ENCODE measurements at regions not wholly inside any gene's neighbourhood (a gene's known extent, or its start where the extent isn't known, plus 50 kb on each side); places are given as distances from the start of the nearest gene placed in this dataset.
A peak's percentile ranks its signal among the peaks of the same experiment; 100 is the strongest.
"Not testable (repeated sequence)": the region's sequence is repeated elsewhere in the genome, so short reads cannot be mapped to it uniquely, and the experiment has no call there.

GRCh38 chr16:55061126-55061525 is 130.5 kb downstream of the IRX5 start:
- no peak for DNase-seq (ENCODE audit: low read depth)

- no peak for DNase-seq (ENCODE audit: low read depth)
These were observed 131.8 kb downstream of the IRX5 start for GRCh38 chr16:55062442-55062841.

DNA sequence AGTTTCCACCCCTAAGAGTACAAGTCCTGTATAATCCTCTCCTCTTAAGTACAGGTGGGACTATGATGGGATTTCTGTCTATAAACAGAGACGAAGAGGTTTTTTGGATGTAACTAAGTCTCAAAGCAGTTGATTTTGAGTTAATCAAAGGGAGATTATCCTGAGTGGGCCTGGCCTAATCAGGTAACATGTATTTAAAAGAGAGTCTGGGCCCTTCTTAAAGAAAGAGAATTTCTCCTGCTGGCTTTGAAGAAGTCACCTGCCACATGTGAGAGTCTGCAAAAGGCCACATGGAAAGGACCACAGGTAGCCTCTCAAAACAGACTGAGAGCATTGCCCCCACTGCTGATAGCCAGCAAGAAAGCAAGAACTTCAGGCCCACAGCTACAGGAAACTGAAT is 142.3 kb downstream of the IRX5 start:
- DNase-seq (ENCODE audit: low read depth): no peak

GRCh38 chr16:55073830-55074229 is 143.2 kb downstream of the IRX5 start:
- no peak for DNase-seq (ENCODE audit: low read depth)

GRCh38 chr16:55075208-55075607 is 144.5 kb downstream of the IRX5 start:
- not testable (repeated sequence) for DNase-seq (ENCODE audit: low read depth)

GRCh38 chr16:55076053-55076452 is 145.4 kb downstream of the IRX5 start:
- peak; percentile 37 for DNase-seq (ENCODE audit: low read depth)

GRCh38 chr16:55077266-55077665 is 146.6 kb downstream of the IRX5 start:
- DNase-seq (ENCODE audit: low read depth): peak; percentile 13

- no peak for DNase-seq (ENCODE audit: low read depth)
These were observed 147.5 kb downstream of the IRX5 start for GRCh38 chr16:55078153-55078552.

- no peak for DNase-seq (ENCODE audit: low read depth)
These were observed 148.2 kb downstream of the IRX5 start for GRCh38 chr16:55078699-55079410.

GRCh38 chr16:55081622-55082590 is 151.2 kb downstream of the IRX5 start:
- DNase-seq (ENCODE audit: low read depth): no peak

DNA sequence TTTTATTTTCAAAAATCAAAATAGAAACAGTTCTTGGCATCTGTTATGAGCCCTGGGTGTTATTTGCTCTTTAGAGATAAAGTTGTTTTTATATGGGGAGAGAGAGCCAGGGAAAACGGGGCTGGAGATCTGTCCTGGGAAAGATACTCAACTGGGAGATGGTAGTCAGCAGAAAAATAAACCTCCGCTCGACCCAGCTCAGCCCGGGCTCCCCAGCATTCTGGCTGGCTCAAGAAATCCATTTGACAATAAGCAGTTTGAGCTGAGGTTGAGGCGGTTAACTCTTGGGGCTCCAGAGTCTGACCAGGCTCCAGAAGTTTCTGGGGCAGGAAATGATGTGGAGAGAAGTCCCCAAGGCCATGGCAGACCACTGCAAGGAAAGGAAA is 151.9 kb downstream of the IRX5 start:
- no peak for DNase-seq (ENCODE audit: low read depth)

DNA sequence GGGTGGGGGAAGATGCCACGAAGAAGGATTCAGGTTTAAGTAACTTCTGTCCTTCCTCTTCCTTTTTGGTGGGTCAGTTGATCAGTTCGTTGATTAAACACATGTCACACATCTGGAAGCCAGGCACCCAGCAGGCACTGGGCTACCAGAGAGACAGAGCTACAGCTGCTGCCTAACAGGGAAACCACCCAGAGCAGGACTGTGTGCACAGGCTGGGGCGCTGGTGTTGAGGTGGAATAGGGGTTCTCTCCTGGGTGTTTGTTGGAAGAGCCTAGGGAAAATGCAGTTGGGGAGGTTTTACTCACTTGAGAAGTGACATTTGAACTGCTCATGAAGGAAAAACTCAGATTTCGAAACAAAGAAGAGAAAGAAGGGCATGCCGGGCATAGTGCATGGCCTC is 152.4 kb downstream of the IRX5 start:
- DNase-seq (ENCODE audit: low read depth): no peak

DNA sequence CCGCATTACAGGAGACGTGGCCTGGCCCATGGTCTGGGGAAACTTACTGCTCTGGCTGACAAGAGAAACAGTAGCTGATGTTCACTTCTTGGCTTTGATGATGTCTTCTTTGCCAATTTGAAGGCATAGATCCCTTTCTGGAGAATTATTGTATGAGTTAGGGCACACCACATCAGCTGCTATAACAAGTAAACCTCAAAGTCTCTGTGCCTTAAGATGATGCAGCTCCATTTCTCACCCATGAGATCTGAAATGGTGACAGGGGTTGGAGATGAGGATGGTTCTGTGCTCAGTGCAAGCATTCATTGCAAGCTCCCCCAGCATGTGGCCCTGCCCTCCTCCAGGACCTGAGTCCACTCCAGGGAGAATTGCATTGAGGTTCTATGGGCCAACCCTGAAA is 157.4 kb downstream of the IRX5 start:
- DNase-seq (ENCODE audit: low read depth): no peak

DNA sequence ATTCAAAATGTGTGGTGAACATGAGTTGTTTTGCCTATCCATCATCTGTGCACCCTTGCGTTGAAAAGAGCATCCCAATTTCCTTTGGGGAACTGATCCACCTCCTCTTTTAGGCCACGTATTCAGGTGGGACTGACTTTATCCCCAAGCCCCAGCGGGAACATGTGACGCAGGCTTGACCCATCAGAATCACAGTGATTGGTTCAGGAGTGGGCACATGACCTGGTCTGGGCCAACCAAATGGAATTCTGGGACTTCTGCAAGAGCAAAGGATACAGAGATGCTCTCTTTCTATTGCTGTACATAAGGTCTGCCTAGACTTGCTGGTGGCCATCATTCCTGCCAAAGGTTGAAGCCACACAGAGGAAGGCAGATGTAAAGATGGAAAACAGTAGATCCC is 158.9 kb downstream of the IRX5 start:
- no peak for DNase-seq (ENCODE audit: low read depth)

DNA sequence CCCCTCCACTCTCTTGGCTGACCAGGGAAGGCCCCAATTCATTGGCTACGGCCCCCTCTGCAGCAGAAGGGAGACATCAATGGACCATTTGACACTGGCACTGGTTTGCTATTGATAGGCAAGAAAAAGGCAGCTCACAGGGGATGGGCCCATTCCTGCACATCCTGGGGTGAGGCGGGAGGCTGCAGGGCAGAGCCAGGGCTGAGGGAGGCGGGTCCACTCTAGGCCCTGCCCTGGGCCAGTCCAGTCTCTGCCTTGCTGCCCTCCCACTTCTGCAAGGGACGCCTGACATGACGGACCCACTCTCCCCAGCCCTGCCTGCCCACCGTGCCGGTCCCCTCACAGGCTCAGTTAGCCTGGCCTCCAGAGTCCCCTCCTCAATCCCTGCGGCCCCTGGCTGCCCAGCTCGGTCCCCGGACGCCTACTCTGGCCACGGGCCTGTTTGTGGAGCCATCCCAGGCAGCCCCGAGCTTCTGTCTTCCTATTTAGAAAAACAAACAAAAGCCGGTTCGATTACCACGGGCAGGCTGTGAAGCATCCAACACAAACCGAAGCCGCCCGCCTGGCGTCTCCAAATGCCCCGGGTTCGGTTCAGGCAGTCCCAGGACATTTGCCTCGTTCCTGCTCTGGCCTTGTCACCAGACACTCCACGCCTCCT is 160.7 kb downstream of the IRX5 start:
- no peak for DNase-seq (ENCODE audit: low read depth)

- no peak for DNase-seq (ENCODE audit: low read depth)
These were observed 161.2 kb downstream of the IRX5 start for GRCh38 chr16:55091871-55092230.

DNA sequence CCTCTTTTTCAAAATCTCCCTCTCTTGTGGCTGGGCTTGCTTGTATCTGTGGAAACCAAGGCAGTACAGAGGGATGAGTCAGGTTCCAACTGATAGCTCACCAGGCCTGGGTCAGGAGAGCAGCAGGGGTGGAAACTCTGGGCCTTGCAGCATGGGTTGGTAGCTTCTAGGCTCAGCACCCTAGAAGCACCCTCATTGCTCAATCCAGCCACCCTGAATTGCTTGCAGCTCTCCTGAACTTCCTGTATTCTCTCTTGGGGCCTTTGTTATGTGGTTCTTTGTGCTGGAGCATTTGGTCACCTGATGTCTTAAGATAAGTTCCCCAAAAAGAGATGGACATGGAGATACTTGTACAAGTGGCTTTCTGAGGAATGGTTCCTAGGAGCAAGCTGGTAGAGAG is 169.4 kb downstream of the IRX5 start:
- no peak for DNase-seq (ENCODE audit: low read depth)

GRCh38 chr16:55101026-55101425 is 170.4 kb downstream of the IRX5 start:
- no peak for DNase-seq (ENCODE audit: low read depth)

DNA sequence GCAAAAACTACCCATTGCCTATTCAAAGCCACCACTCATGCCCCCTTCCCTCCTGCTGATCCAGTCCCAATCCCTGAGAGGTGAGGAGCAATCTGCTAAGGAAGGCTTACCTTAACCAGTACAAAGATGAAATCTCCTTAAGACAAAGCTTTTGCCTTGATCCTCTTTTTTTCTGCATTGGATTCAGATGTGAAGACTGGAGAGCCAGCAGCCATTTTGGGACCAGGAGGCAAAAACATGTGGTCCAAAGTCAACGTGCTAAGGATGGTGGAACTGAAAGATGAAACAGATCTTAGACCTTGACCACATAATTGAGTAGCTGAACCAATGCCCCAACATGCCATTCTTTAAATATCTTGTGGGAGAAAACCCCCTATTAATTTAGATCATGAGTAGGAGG is 171.4 kb downstream of the IRX5 start:
- no peak for DNase-seq (ENCODE audit: low read depth)

GRCh38 chr16:55102531-55102930 is 171.9 kb downstream of the IRX5 start:
- no peak for DNase-seq (ENCODE audit: low read depth)

DNA sequence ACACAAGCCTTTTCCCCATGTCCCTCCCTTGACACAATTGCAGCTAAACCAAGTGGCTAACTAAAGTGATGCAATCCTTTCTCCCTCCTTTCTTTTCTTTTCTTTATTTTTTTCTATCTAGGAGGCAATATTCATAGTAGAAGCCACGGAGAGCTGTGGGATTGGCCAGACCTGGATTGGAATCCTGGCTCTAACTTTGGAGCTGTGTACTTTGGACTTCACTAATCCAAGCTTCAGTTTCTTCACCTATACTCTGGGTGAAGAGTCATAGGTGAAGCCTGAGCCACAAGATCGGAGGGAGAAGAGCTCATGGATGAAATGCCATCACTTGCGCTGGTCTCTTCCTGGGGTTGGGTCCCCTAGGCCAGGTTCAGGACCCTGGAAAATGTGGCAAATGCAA is 177.2 kb downstream of the IRX5 start:
- DNase-seq (ENCODE audit: low read depth): no peak

DNA sequence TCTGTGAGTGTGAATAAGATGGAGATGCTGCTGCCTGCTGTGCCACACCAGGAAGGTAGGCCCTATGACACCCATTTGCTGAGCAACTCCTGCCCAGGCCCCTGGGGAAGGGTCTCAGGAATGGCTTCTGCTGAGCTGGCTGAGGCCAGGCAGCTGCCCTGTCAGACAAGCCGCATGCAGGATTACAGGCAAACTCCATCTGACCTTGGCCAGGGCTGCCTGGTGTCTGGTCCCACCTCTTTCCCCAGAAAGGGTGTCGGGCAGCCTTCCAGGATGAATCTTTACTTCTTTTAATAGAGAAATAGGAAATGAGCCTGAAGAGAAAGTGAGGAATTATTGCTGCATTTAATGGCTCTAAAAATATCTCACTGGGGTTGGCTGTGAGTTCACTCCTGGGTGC is 182.5 kb downstream of the IRX5 start:
- no peak for DNase-seq (ENCODE audit: low read depth)

DNA sequence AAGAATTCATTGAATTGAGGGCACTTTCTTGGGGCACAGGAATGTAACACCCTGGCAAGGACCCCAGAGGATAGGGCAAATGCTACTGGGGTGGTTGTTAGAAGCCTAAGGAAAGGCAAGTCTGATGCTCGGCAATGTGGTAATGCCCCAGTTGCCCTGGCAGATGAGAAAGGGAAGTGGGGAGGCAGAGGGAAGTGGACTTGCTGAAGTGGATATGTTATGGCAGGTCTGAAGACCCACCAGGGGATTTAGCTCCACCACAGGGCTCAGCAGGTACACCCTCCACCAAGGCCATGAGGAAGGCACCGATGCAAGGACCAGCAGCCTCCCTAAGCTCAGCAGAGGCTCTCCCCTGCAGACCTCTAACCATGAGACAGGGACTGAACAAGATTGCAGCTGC is 184.8 kb downstream of the IRX5 start:
- DNase-seq (ENCODE audit: low read depth): no peak

Data from RPMI7951 (cell line).